A549 (cell line): ENCODE measurements at regions not wholly inside any gene's neighbourhood (a gene's known extent, or its start where the extent isn't known, plus 50 kb on each side); places are given as distances from the start of the nearest gene placed in this dataset.

ENCODE experiments used
- ATAC-seq, 2 experiments: fragments of 200-7000 bp in 1 of 2; fragments of >200 bp in 1 of 2; cut with Nextera tagmentation in 1 of 2; cut with Tn5 transposase in 1 of 2; 3 replicates each; pipeline versions ENCODE4 v1.8.0 to v1.9.1; 2018 to 2020; ENCODE audit warnings: mild to moderate bottlenecking in 1 of 2, moderate library complexity in 1 of 2
- CTCF ChIA-PET: fragments of 300-600 bp; sonication (Branson Sonifier 250); formaldehyde crosslinking; extraction: SDS; loops from one replicate; lab custom pipeline; 2021; ENCODE audit warnings: antibody characterized with exemption, inconsistent platforms; lab: Yijun Ruan, JAX
- POLR2A ChIA-PET: fragments of 350-600 bp; formaldehyde crosslinking; extraction: SDS; loops from one replicate; lab custom pipeline; 2021; ENCODE audit warnings: antibody characterized with exemption, inconsistent platforms; lab: Yijun Ruan, JAX
- DNase-seq, 2 experiments: peaks; one replicate each; pipeline versions ENCODE4 v3.0.0 to v3.0.0-alpha.2; 2011 to 2016; ENCODE audit warnings: low read depth in 1 of 2, low spot score in 1 of 2
- FAIRE-seq: peaks from 2 replicates; lab custom pipeline; 2011; peaks lifted over from hg19 to GRCh38; lab: Jason Lieb, UNC
- H3K27ac ChIP-seq, 2 experiments: fragments of >200 bp; sonication (Bioruptor Twin); formaldehyde crosslinking; 3 replicates each; pipeline ENCODE4 v1.5.1; 2016 to 2017
- H3K4me1 ChIP-seq: fragments of >200 bp; sonication (Bioruptor Twin); formaldehyde crosslinking; 3 replicates; pipeline ENCODE4 v1.6.1; 2016
- H3K4me2 ChIP-seq: fragments of >200 bp; sonication (Bioruptor Twin); formaldehyde crosslinking; 3 replicates; pipeline ENCODE4 v1.6.1; 2016
- H3K4me3 ChIP-seq: fragments of >200 bp; sonication (Bioruptor Twin); formaldehyde crosslinking; 3 replicates; pipeline ENCODE4 v1.5.1; 2016
- H3K9me3 ChIP-seq: fragments of >200 bp; sonication (Bioruptor Twin); formaldehyde crosslinking; 3 replicates; pipeline ENCODE4 v1.6.1; 2016
- BHLHE40 ChIP-seq: IDR thresholded peaks from 2 replicates; pipeline ENCODE4 v1.6.1; 2012; ENCODE audit warnings: low read depth, low read length, inconsistent platforms
- CBX2 ChIP-seq: fragments of 200-600 bp; sonication (generic); IDR thresholded peaks from 2 replicates; pipeline ENCODE4 v1.6.1; 2016; ENCODE audit warnings: low read depth, mild to moderate bottlenecking, borderline replicate concordance
- CHD4 ChIP-seq: fragments of 200-600 bp; sonication (generic); IDR thresholded peaks from 2 replicates; pipeline ENCODE4 v1.6.1; 2016; ENCODE audit warnings: antibody characterized with exemption, mild to moderate bottlenecking, borderline replicate concordance
- ESRRA ChIP-seq: fragments of 150-350 bp; IDR thresholded peaks from 2 replicates; pipeline ENCODE4 v1.6.1; 2014; ENCODE audit warnings: mild to moderate bottlenecking, low read length, borderline replicate concordance
- FOXS1 ChIP-seq: fragments of 250-450 bp; sonication (Bioruptor Pico); IDR thresholded peaks from 2 replicates; pipeline ENCODE4 v1.5.0; 2020; ENCODE audit warnings: mild to moderate bottlenecking, moderate library complexity
- JUN ChIP-seq, 2 experiments: fragments of >200 bp; sonication (Bioruptor Twin); formaldehyde crosslinking; IDR thresholded peaks; 2 replicates in 1 of 2; 3 replicates in 1 of 2; pipeline ENCODE4 v1.6.1; 2016 to 2017
- MAFK ChIP-seq: fragments of 450-650 bp; IDR thresholded peaks from 2 replicates; pipeline ENCODE4 v1.6.1; 2014; ENCODE audit not compliant: partially characterized antibody
- MAZ ChIP-seq: fragments of 150-350 bp; IDR thresholded peaks from 2 replicates; pipeline ENCODE4 v1.6.1; 2014; ENCODE audit warnings: antibody characterized with exemption, low read depth, low read length, borderline replicate concordance
- NPAS2 ChIP-seq: fragments of 250-450 bp; sonication (Bioruptor Pico); IDR thresholded peaks from 2 replicates; pipeline ENCODE4 v1.8.0; 2022; ENCODE audit warnings: mild to moderate bottlenecking, moderate library complexity, borderline replicate concordance
- POLR2AphosphoS2 ChIP-seq: conservative IDR thresholded peaks from 2 replicates; pipeline ENCODE4 v1.6.1; 2012; ENCODE audit warnings: low read length, improper control_type of control experiment, inconsistent platforms
- RAD21 ChIP-seq, 2 experiments: fragments of >200 bp in 1 of 2; sonication (Bioruptor Twin) in 1 of 2; formaldehyde crosslinking in 1 of 2; IDR thresholded peaks in 1 of 2; conservative IDR thresholded peaks in 1 of 2; 2 replicates in 1 of 2; 3 replicates in 1 of 2; pipeline ENCODE4 v1.6.1; 2012 to 2018; ENCODE audit warnings: inconsistent platforms in 1 of 2
- RARB ChIP-seq: fragments of 250-450 bp; sonication (Bioruptor Pico); IDR thresholded peaks from 2 replicates; pipeline ENCODE4 v1.8.0; 2021; ENCODE audit warnings: mild to moderate bottlenecking, moderate library complexity
- RCOR1 ChIP-seq: fragments of 150-350 bp; IDR thresholded peaks from 2 replicates; pipeline ENCODE4 v1.6.1; 2014; ENCODE audit warnings: antibody characterized with exemption, low read length, low read depth
- SMC3 ChIP-seq: fragments of >200 bp; sonication (Bioruptor Twin); formaldehyde crosslinking; IDR thresholded peaks from 3 replicates; pipeline ENCODE4 v1.6.1; 2018; ENCODE audit warnings: inconsistent platforms
- ZNF302 ChIP-seq: fragments of 250-450 bp; sonication (Bioruptor Pico); IDR thresholded peaks from 2 replicates; pipeline ENCODE4 v1.9.0; 2021; ENCODE audit warnings: inconsistent platforms, mild to moderate bottlenecking, moderate library complexity
- WGBS: methylation state at CpG from one replicate; pipeline ENCODE4 v1.1.6; 2017; ENCODE audit errors: missing lambda C conversion rate; 5-methylcytosine and 5-hydroxymethylcytosine counted together
- TF ChIP-seq, protein P1 (sequence below): fragments of 450-650 bp; IDR thresholded peaks from 2 replicates; pipeline ENCODE4 v1.6.1; 2014; ENCODE audit warnings: antibody characterized with exemption
- TF ChIP-seq, protein P2 (sequence below): IDR thresholded peaks from 2 replicates; pipeline ENCODE4 v1.6.1; 2012
- TF ChIP-seq, protein P3 (sequence below): fragments of >200 bp; sonication (Bioruptor Twin); formaldehyde crosslinking; IDR thresholded peaks from 3 replicates; pipeline ENCODE4 v1.5.1; 2016
- TF ChIP-seq, protein P4 (sequence below): fragments of >200 bp; sonication (Bioruptor Twin); formaldehyde crosslinking; IDR thresholded peaks from 3 replicates; pipeline ENCODE4 v1.6.1; 2016
- TF ChIP-seq, protein P5 (sequence below): fragments of 250-450 bp; sonication (Bioruptor Pico); IDR thresholded peaks from 2 replicates; pipeline ENCODE4 v1.5.0; 2021; ENCODE audit warnings: mild to moderate bottlenecking, moderate library complexity, borderline replicate concordance

DNA sequence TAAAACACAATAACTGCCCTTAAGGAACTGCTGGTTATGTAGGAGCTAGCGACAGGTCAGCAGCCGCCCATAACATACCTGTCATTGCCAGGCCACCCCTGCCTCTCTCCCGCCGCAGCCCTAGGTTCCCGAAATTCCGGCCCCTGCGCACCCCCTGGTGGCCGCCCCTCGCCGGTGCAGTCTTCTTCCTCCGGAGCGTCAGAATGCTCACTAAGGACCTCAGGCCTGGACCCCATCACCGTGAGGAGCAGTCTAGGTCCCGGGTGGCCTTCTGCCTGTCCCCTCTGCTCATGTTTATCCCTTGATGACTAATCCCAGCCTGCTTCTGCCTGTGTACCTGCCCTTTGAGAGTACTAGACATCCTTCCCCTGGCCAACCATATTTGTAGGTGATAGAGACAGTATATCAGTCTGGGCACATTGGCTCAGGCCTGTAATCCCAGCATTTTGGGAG is 115.7 kb upstream of the SLC1A4 start:
- peak; percentile 65 to 73 for DNase-seq
- Histone ChIP-seq H3K4me2 (peak overlapping the region; percentile 58), H3K4me1 (peaks cover 15% of the 10 kb centered on the region), H3K4me3 (no peak overlapping the region), H3K27ac (no peak overlapping the region), H3K9me3 (no peaks in the 10 kb centered on the region)
- under 1% methylated on average over 13 of the region's 14 CpGs for WGBS
- POLR2A ChIA-PET: no interaction called here
- peak; percentile 83 to 94 for ATAC-seq
- FAIRE-seq: no peak
- CTCF ChIA-PET: interaction anchor here (0.6 to 3.1 kb wide), 48 partner anchors 9 to 543 kb away, joined by 3 to 44 read pairs (median 5); partner anchors contain the start of gene AFTPH
- TF ChIP-seq CBX2 (no peak), CHD4 (no peak), RARB (CRISPR knock-in tag) (no peak), JUN (IDR thresholded peaks at IDR 0.05) (no peak), RAD21 (conservative IDR thresholded peaks at IDR 0.05 in 1 of 2, IDR thresholded peaks at IDR 0.05 in 1 of 2) (peak; percentile 94 to 97), SMC3 (peak; percentile 98), NPAS2 (no peak), FOXS1 (no peak), BHLHE40 (no peak), MAFK (no peak), ZNF302 (CRISPR knock-in tag) (no peak)
- TF ChIP-seq, protein P1, sequence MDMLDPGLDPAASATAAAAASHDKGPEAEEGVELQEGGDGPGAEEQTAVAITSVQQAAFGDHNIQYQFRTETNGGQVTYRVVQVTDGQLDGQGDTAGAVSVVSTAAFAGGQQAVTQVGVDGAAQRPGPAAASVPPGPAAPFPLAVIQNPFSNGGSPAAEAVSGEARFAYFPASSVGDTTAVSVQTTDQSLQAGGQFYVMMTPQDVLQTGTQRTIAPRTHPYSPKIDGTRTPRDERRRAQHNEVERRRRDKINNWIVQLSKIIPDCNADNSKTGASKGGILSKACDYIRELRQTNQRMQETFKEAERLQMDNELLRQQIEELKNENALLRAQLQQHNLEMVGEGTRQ: no peak
- TF ChIP-seq, protein P2, sequence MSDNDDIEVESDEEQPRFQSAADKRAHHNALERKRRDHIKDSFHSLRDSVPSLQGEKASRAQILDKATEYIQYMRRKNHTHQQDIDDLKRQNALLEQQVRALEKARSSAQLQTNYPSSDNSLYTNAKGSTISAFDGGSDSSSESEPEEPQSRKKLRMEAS: no peak
- TF ChIP-seq, protein P3, sequence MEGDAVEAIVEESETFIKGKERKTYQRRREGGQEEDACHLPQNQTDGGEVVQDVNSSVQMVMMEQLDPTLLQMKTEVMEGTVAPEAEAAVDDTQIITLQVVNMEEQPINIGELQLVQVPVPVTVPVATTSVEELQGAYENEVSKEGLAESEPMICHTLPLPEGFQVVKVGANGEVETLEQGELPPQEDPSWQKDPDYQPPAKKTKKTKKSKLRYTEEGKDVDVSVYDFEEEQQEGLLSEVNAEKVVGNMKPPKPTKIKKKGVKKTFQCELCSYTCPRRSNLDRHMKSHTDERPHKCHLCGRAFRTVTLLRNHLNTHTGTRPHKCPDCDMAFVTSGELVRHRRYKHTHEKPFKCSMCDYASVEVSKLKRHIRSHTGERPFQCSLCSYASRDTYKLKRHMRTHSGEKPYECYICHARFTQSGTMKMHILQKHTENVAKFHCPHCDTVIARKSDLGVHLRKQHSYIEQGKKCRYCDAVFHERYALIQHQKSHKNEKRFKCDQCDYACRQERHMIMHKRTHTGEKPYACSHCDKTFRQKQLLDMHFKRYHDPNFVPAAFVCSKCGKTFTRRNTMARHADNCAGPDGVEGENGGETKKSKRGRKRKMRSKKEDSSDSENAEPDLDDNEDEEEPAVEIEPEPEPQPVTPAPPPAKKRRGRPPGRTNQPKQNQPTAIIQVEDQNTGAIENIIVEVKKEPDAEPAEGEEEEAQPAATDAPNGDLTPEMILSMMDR: peak; percentile 95
- TF ChIP-seq, protein P4, sequence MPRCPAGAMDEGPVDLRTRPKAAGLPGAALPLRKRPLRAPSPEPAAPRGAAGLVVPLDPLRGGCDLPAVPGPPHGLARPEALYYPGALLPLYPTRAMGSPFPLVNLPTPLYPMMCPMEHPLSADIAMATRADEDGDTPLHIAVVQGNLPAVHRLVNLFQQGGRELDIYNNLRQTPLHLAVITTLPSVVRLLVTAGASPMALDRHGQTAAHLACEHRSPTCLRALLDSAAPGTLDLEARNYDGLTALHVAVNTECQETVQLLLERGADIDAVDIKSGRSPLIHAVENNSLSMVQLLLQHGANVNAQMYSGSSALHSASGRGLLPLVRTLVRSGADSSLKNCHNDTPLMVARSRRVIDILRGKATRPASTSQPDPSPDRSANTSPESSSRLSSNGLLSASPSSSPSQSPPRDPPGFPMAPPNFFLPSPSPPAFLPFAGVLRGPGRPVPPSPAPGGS: no peak
- TF ChIP-seq, protein P5, sequence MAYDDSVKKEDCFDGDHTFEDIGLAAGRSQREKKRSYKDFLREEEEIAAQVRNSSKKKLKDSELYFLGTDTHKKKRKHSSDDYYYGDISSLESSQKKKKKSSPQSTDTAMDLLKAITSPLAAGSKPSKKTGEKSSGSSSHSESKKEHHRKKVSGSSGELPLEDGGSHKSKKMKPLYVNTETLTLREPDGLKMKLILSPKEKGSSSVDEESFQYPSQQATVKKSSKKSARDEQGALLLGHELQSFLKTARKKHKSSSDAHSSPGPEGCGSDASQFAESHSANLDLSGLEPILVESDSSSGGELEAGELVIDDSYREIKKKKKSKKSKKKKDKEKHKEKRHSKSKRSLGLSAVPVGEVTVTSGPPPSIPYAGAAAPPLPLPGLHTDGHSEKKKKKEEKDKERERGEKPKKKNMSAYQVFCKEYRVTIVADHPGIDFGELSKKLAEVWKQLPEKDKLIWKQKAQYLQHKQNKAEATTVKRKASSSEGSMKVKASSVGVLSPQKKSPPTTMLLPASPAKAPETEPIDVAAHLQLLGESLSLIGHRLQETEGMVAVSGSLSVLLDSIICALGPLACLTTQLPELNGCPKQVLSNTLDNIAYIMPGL (CRISPR knock-in tag): no peak
- TF ChIP-seq, all 56 proteins: peak for 3

DNA sequence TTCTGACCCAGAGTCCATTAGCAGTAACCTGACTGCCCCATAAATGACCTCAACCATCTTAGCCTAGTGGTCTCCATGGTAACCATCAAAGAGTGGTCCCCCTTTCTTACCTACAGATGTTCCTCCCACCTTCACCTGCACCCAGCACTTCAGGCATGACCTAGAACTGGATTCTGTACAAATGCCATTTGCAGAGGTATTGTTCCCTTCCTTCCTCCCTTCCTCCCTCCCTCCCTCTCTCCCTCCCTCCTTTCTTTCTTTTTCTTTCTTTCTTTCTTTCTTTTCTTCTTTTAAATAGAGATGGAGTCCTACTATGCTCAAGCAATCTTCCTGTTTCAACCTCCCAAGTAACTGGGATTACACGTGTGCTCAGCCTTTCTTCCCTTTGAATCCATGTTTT is 114.6 kb upstream of the SLC1A4 start:
- H3K4me1 ChIP-seq: peaks cover 15% of the 10 kb centered on the region
- DNase-seq (no peak), FAIRE-seq (no peak), ATAC-seq (no peak)
- no peaks in the 10 kb centered on the region for H3K9me3 ChIP-seq
- H3K4me2 ChIP-seq: no peak overlapping the region
- no peak overlapping the region for H3K27ac ChIP-seq
- POLR2A ChIA-PET: no interaction called here
- H3K4me3 ChIP-seq: no peak overlapping the region
- no peak for TF ChIP-seq ESRRA
- 71% methylated on average over 1 of the region's 1 CpG for WGBS
- CTCF ChIA-PET: interaction anchor here (0.6 to 3.5 kb wide), 10 partner anchors 8 to 288 kb away, joined by 3 to 44 read pairs (median 14); no protein-coding TSS in a partner anchor

DNA sequence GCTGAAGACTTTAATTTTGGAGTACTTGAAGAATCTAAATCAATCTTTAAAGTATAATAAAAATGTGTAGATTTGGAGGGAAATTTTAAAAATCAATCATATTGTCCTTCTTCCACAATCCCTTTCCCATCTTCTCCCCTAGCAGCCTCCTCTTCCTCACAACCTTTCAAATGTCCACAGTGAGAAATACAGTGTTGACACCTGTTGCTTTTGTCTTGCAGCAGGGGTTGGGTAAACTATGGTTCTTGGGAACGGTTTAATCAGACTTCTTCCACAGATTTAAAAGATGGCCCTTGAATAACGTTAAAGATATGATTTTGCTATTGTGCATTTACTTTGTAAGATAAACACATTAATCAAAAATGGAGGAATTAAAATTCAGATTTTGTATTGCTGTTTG is 113.8 kb upstream of the SLC1A4 start:
- no peak for DNase-seq
- TF ChIP-seq RARB (CRISPR knock-in tag): no peak
- no peak for TF ChIP-seq MAZ
- TF ChIP-seq RCOR1: no peak
- no peak for TF ChIP-seq POLR2AphosphoS2
- CTCF ChIA-PET: interaction anchor here (1.1 to 3.5 kb wide), 2 partner anchors 229 to 289 kb away, joined by 7 to 16 read pairs; no protein-coding TSS in a partner anchor

More for the DNA sequence above, 113.8 kb upstream of the SLC1A4 start:
- no peak overlapping the region for H3K4me3 ChIP-seq
- WGBS: 55% methylated on average over 2 of the region's 2 CpGs
- FAIRE-seq (no peak), ATAC-seq (no peak)
- H3K9me3 ChIP-seq: no peaks in the 10 kb centered on the region
- POLR2A ChIA-PET: no interaction called here
- H3K4me2 ChIP-seq: no peak overlapping the region
- peaks cover 15% of the 10 kb centered on the region for H3K4me1 ChIP-seq
- H3K27ac ChIP-seq: no peak overlapping the region
